Heart left ventricle (tissue), 13 donors: ENCODE measurements at regions not wholly inside any gene's neighbourhood (a gene's known extent, or its start where the extent isn't known, plus 50 kb on each side); places are given as distances from the start of the nearest gene placed in this dataset.

Experiments
- CTCF ChIP-seq, 12 donors: fragments of 200-600 bp; sonication (generic) in 4 of 12; IDR thresholded peaks; one replicate each; pipeline versions ENCODE4 v1.5.0 to v1.8.0; 2018 to 2022; ENCODE audit warnings: antibody characterized with exemption in 12 of 12, mild to moderate bottlenecking in 5 of 12
- POLR2A ChIP-seq, 2 donors: fragments of 450-650 bp; IDR thresholded peaks; one replicate each; pipeline ENCODE4 v1.6.1; 2017; ENCODE audit warnings: antibody characterized with exemption in 2 of 2, mild to moderate bottlenecking in 2 of 2, moderate library complexity in 2 of 2
- donor health status: ischemic (EF 13 %, LVEDD 7.1; RV severe dilation, severe dysfunction).
- donor health status: DM: no; HTN: yes; CAD: no.
- donor health status: DM: no; HTN: no; CAD: no.
- donor health status: ischemic (EF 25% LVEDD 6.9; RV normal size, moderate dysfunction).
- donor health status: ischemic (EF 25% LVEDD 5.7; RV mildly dilated, moderate dysfunction).
- donor health status: ischemic (EF 35%, LVEDD 5.7; RV mildly dilated, moderate dysfunction).
- donor health status: nonischemic (EF 11% LVEDD 7.7; RV severe dilation, severe dysfunction).
- donor health status: DM: yes; HTN: yes; CAD: no.
- donor health status: PGD.
- donor health status: ischemic (EF 29% LVEDD 5.4; RV normal size, mild dysfunction).
- donor health status: nonischemic (EF 23%, LVEDD 6.1; RV moderate dilation, normal function).

DNA sequence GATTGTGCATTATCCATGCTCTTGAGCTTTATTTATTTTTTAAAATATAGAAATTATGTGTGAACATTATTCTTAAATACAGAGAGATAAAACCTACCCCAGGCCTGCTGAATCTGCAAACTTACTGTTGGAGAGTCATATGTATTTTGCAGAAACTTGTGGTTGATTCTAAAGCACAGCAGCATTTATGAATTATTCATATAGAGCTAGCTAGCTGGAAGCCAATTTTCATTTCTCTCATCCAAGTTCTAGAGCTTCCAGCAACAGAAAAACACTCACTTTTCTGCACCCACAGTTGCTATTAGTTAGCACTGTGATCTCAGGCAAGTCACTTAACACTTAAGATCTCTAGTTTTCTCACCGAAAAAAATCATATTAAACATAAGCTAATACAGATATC lies 479.5 kb upstream of the FAM47C start:
- TF ChIP-seq CTCF (IDR thresholded peaks at IDR 0.05) (no peak), POLR2A (IDR thresholded peaks at IDR 0.05) (no peak)
